BJ (cell line): ENCODE measurements at regions not wholly inside any gene's neighbourhood (a gene's known extent, or its start where the extent isn't known, plus 50 kb on each side); places are given as distances from the start of the nearest gene placed in this dataset.
"Not testable (repeated sequence)": the region's sequence is repeated elsewhere in the genome, so short reads cannot be mapped to it uniquely, and the experiment has no call there.

Source experiments
- CTCF ChIA-PET: fragments of 350-600 bp; formaldehyde crosslinking; extraction: SDS; loops from one replicate; lab custom pipeline; 2021; ENCODE audit warnings: antibody characterized with exemption, inconsistent platforms; lab: Yijun Ruan, JAX
- POLR2A ChIA-PET: fragments of 300-600 bp; sonication (Branson Sonifier 250); formaldehyde crosslinking; extraction: SDS; loops from one replicate; lab custom pipeline; 2021; ENCODE audit warnings: antibody characterized with exemption; lab: Charles Lee
- DNase-seq: peaks from one replicate; pipeline ENCODE4 v3.0.0-alpha.2; 2011; ENCODE audit warnings: low read depth
- H3K27me3 ChIP-seq: 2 replicates; pipeline ENCODE4 v1.6.0; 2011; ENCODE audit warnings: low read length; ENCODE audit not compliant: control insufficient read depth, insufficient read depth
- H3K36me3 ChIP-seq: 2 replicates; pipeline ENCODE4 v1.5.1; 2011; ENCODE audit warnings: low read length; ENCODE audit not compliant: control insufficient read depth, insufficient read depth
- H3K4me3 ChIP-seq: 2 replicates; pipeline ENCODE4 v1.5.1; 2011; ENCODE audit warnings: low read depth, mild to moderate bottlenecking, control low read depth, low read length
- CTCF ChIP-seq: IDR thresholded peaks from 2 replicates; pipeline ENCODE4 v1.5.1; 2011; ENCODE audit warnings: low read depth, mild to moderate bottlenecking, control low read depth, inconsistent platforms, low read length, moderate library complexity; ENCODE audit not compliant: insufficient read depth

- no peak for DNase-seq
- Histone ChIP-seq H3K36me3 (no peaks in the 10 kb centered on the region), H3K27me3 (no peaks in the 10 kb centered on the region), H3K4me3 (no peak overlapping the region)
- ChIA-PET CTCF (interaction anchor here (0.5 kb wide), 1 partner anchor 24 kb away, joined by 3 read pairs; no protein-coding TSS in a partner anchor), POLR2A (no interaction called here)
- no peak for TF ChIP-seq CTCF
Observed at GRCh38 chr2:106292627-106293026, 98.5 kb upstream of the UXS1 start.

- H3K4me3 ChIP-seq = no peak overlapping the region
- no peak for TF ChIP-seq CTCF
- DNase-seq = no peak
- no peaks in the 10 kb centered on the region for H3K36me3 ChIP-seq
- no peaks in the 10 kb centered on the region for H3K27me3 ChIP-seq
- CTCF ChIA-PET = no interaction called here
- POLR2A ChIA-PET = no interaction called here
Observed at GRCh38 chr2:106288873-106289272, 94.8 kb upstream of the UXS1 start.

- no peak for TF ChIP-seq CTCF
- POLR2A ChIA-PET = no interaction called here
- no peaks in the 10 kb centered on the region for H3K36me3 ChIP-seq
- no peak for DNase-seq
- H3K27me3 ChIP-seq = no peaks in the 10 kb centered on the region
- CTCF ChIA-PET = no interaction called here
- no peak overlapping the region for H3K4me3 ChIP-seq
Observed at GRCh38 chr2:106285237-106285829, 91.2 kb upstream of the UXS1 start.

- Histone ChIP-seq H3K36me3 (no peaks in the 10 kb centered on the region), H3K4me3 (no peak overlapping the region), H3K27me3 (no peaks in the 10 kb centered on the region)
- no peak for TF ChIP-seq CTCF
- no peak for DNase-seq
- POLR2A ChIA-PET = no interaction called here
- CTCF ChIA-PET = no interaction called here
Observed at GRCh38 chr2:106284691-106285202, 90.6 kb upstream of the UXS1 start.

GRCh38 chr2:106284255-106284654 is 90.2 kb upstream of the UXS1 start:
- ChIA-PET POLR2A (no interaction called here), CTCF (no interaction called here)
- H3K4me3 ChIP-seq = no peak overlapping the region
- no peak for DNase-seq
- H3K27me3 ChIP-seq = no peaks in the 10 kb centered on the region
- TF ChIP-seq CTCF = no peak
- no peaks in the 10 kb centered on the region for H3K36me3 ChIP-seq

- DNase-seq, CTCF ChIA-PET, H3K4me3 ChIP-seq, POLR2A ChIA-PET, H3K36me3 ChIP-seq, H3K27me3 ChIP-seq: not testable (repeated sequence)
Observed at GRCh38 chr2:106283228-106284152, 89.4 kb upstream of the UXS1 start.
